ENCODE measurements at regions not wholly inside any gene's neighbourhood (a gene's known extent, or its start where the extent isn't known, plus 50 kb on each side); places are given as distances from the start of the nearest gene placed in this dataset.

DNA sequence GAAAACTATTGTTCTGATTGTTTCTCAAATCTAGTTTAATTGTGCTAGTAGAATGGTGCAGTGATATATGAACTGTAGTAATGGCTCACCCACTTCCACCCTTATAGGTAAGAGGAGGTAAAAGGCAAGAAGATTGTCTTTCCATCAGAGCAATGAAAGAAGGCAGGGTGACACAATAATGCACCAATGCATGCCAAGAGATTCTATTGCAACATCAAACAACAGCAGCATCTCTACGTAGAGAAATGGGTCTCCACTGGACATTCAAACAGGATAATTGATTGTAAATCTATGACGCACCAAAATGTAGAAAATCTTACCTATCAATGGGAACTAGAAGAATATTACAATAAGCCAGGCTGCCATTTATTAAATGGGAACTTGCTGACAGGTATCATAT lies 107.0 kb upstream of the ISL1 start:
- Histone ChIP-seq H3K9me1 (replicated peaks; ENCODE audit: control insufficient read depth, extremely low read depth, insufficient read depth, low read length) (no peaks in the 10 kb centered on the region), H3K79me2 (ENCODE audit: control insufficient read depth, insufficient read depth, low read length) (no peaks in the 10 kb centered on the region), H3K4me1 (ENCODE audit: control insufficient read depth, extremely low read depth, insufficient read depth, low read length) (no peaks in the 10 kb centered on the region), H2AFZ (ENCODE audit: low read depth, low read length) (no peak overlapping the region), H3K27ac (ENCODE audit: insufficient read depth, low read depth, low read length) (no peak overlapping the region), H3K9me3 (replicated peaks; ENCODE audit: control insufficient read depth, insufficient read depth, low read length) (peaks cover 3% of the 10 kb centered on the region), H3K27me3 (ENCODE audit: control insufficient read depth in 2 of 2, insufficient read depth in 2 of 2, low read length in 2 of 2) (no peaks in the 10 kb centered on the region), H4K20me1 (replicated peaks; ENCODE audit: control insufficient read depth, extremely low read depth, insufficient read depth, low read length) (no peaks in the 10 kb centered on the region), H3K4me3 (replicated peaks in 1 of 3; ENCODE audit: insufficient read depth in 1 of 3, low read depth in 1 of 3, low read length in 3 of 3) (no peak overlapping the region), H3K36me3 (ENCODE audit: control insufficient read depth in 2 of 2, extremely low read depth in 1 of 2, insufficient read depth in 2 of 2, low read length in 2 of 2) (no peaks in the 10 kb centered on the region), H3K4me2 (ENCODE audit: insufficient read depth, low read length) (no peak overlapping the region), H3K9ac (replicated peaks; ENCODE audit: extremely low read depth, insufficient read depth, low read length) (no peak overlapping the region)
- POLR2A ChIA-PET: no interaction called here
- no peak for TF ChIP-seq EZH2 (IDR thresholded peaks at IDR 0.05; ENCODE audit: borderline replicate concordance, low read depth, low read length, severe bottlenecking)
- TF ChIP-seq FOS (IDR thresholded peaks at IDR 0.05; ENCODE audit: borderline replicate concordance, insufficient read depth, low read length): no peak
- no peak for TF ChIP-seq POLR2A (IDR thresholded peaks at IDR 0.05; ENCODE audit: low read depth, low read length)
- TF ChIP-seq, protein P1, sequence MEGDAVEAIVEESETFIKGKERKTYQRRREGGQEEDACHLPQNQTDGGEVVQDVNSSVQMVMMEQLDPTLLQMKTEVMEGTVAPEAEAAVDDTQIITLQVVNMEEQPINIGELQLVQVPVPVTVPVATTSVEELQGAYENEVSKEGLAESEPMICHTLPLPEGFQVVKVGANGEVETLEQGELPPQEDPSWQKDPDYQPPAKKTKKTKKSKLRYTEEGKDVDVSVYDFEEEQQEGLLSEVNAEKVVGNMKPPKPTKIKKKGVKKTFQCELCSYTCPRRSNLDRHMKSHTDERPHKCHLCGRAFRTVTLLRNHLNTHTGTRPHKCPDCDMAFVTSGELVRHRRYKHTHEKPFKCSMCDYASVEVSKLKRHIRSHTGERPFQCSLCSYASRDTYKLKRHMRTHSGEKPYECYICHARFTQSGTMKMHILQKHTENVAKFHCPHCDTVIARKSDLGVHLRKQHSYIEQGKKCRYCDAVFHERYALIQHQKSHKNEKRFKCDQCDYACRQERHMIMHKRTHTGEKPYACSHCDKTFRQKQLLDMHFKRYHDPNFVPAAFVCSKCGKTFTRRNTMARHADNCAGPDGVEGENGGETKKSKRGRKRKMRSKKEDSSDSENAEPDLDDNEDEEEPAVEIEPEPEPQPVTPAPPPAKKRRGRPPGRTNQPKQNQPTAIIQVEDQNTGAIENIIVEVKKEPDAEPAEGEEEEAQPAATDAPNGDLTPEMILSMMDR (IDR thresholded peaks at IDR 0.05; ENCODE audit: extremely low read depth in 1 of 2, insufficient read depth in 1 of 2, low read depth in 1 of 2, low read length in 2 of 2): no peak
- no peak for TF ChIP-seq POLR2AphosphoS5 (IDR thresholded peaks at IDR 0.05; ENCODE audit: insufficient read depth, low read depth, low read length)
- TF ChIP-seq GATA2 (IDR thresholded peaks at IDR 0.05; ENCODE audit: insufficient read depth, insufficient read length, low read depth, low read length): no peak
- TF ChIP-seq, protein P2, sequence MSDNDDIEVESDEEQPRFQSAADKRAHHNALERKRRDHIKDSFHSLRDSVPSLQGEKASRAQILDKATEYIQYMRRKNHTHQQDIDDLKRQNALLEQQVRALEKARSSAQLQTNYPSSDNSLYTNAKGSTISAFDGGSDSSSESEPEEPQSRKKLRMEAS (IDR thresholded peaks at IDR 0.05; ENCODE audit: insufficient read depth, insufficient read length): no peak
- TF ChIP-seq JUN (IDR thresholded peaks at IDR 0.05; ENCODE audit: borderline replicate concordance, insufficient read depth, insufficient read length, low read depth): no peak
- TF ChIP-seq MYC (IDR thresholded peaks at IDR 0.05; ENCODE audit: low read depth, low read length): no peak
- no peak for FAIRE-seq
- CTCF ChIA-PET: no interaction called here
- dilution Hi-C loops (cut with MboI; ENCODE audit: extremely low pct_ligation_motif_present, low sequenced_read_pairs): no loop called here
- intact Hi-C loops (cut with micrococcal nuclease): no loop called here
- no peak for DNase-seq (ENCODE audit: low read depth, low spot score)
- no TSS peak for BruUV-seq (replicated peaks)

Measured in endothelial cell of umbilical vein (primary cell).